ENCODE measurements at regions not wholly inside any gene's neighbourhood (a gene's known extent, or its start where the extent isn't known, plus 50 kb on each side); places are given as distances from the start of the nearest gene placed in this dataset.

- no peaks in the 10 kb centered on the region for H3K27me3 ChIP-seq
- H3K9me2 ChIP-seq (replicated peaks; ENCODE audit: insufficient read depth) = no peaks in the 10 kb centered on the region
- H3K9me3 ChIP-seq (ENCODE audit: low read depth) = no peaks in the 10 kb centered on the region
- no peaks in the 10 kb centered on the region for H3K4me1 ChIP-seq (ENCODE audit: insufficient read depth)
- no peak overlapping the region for H3K27ac ChIP-seq
- 92% methylated on average over 6 of the region's 6 CpGs for WGBS (ENCODE audit: low lambda C conversion rate, missing lambda C conversion rate)
- H3K79me2 ChIP-seq = no peaks in the 10 kb centered on the region
- no peak overlapping the region for H3K4me2 ChIP-seq
- no peak for DNase-seq (ENCODE audit: low spot score)
- H3K36me3 ChIP-seq (replicated peaks; ENCODE audit: insufficient read depth, low read depth) = no peaks in the 10 kb centered on the region
- no peaks in the 10 kb centered on the region for H4K20me1 ChIP-seq (ENCODE audit: insufficient read depth, poor library complexity, severe bottlenecking)
- H2AFZ ChIP-seq = no peak overlapping the region
- TF ChIP-seq, protein P1, sequence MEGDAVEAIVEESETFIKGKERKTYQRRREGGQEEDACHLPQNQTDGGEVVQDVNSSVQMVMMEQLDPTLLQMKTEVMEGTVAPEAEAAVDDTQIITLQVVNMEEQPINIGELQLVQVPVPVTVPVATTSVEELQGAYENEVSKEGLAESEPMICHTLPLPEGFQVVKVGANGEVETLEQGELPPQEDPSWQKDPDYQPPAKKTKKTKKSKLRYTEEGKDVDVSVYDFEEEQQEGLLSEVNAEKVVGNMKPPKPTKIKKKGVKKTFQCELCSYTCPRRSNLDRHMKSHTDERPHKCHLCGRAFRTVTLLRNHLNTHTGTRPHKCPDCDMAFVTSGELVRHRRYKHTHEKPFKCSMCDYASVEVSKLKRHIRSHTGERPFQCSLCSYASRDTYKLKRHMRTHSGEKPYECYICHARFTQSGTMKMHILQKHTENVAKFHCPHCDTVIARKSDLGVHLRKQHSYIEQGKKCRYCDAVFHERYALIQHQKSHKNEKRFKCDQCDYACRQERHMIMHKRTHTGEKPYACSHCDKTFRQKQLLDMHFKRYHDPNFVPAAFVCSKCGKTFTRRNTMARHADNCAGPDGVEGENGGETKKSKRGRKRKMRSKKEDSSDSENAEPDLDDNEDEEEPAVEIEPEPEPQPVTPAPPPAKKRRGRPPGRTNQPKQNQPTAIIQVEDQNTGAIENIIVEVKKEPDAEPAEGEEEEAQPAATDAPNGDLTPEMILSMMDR (IDR thresholded peaks at IDR 0.05; ENCODE audit: poor library complexity) = no peak
- TF ChIP-seq EZH2phosphoT487 (IDR thresholded peaks at IDR 0.05; ENCODE audit: low read depth, severe bottlenecking, unreplicated experiment) (no peak), EZH2 (IDR thresholded peaks at IDR 0.05; ENCODE audit: borderline replicate concordance) (no peak)
- H3K4me3 ChIP-seq = no peak overlapping the region
Observed at GRCh38 chr4:141571793-141572192, 64.6 kb upstream of the IL15 start.

- DNase-seq (ENCODE audit: low spot score) = no peak
- H3K4me2 ChIP-seq = no peak overlapping the region
- no peaks in the 10 kb centered on the region for H3K9me3 ChIP-seq (ENCODE audit: low read depth)
- H3K36me3 ChIP-seq (replicated peaks; ENCODE audit: insufficient read depth, low read depth) = no peaks in the 10 kb centered on the region
- H3K79me2 ChIP-seq = no peaks in the 10 kb centered on the region
- TF ChIP-seq EZH2phosphoT487 (IDR thresholded peaks at IDR 0.05; ENCODE audit: low read depth, severe bottlenecking, unreplicated experiment) (no peak), EZH2 (IDR thresholded peaks at IDR 0.05; ENCODE audit: borderline replicate concordance) (no peak)
- TF ChIP-seq, protein P1 (IDR thresholded peaks at IDR 0.05; ENCODE audit: poor library complexity) = no peak
- H4K20me1 ChIP-seq (ENCODE audit: insufficient read depth, poor library complexity, severe bottlenecking) = no peaks in the 10 kb centered on the region
- no peaks in the 10 kb centered on the region for H3K27me3 ChIP-seq
- H3K27ac ChIP-seq = no peak overlapping the region
- H3K4me1 ChIP-seq (ENCODE audit: insufficient read depth) = no peaks in the 10 kb centered on the region
- H3K9me2 ChIP-seq (replicated peaks; ENCODE audit: insufficient read depth) = no peaks in the 10 kb centered on the region
- no peak overlapping the region for H2AFZ ChIP-seq
- no peak overlapping the region for H3K4me3 ChIP-seq
Observed at GRCh38 chr4:141573678-141574077, 62.7 kb upstream of the IL15 start.

DNA sequence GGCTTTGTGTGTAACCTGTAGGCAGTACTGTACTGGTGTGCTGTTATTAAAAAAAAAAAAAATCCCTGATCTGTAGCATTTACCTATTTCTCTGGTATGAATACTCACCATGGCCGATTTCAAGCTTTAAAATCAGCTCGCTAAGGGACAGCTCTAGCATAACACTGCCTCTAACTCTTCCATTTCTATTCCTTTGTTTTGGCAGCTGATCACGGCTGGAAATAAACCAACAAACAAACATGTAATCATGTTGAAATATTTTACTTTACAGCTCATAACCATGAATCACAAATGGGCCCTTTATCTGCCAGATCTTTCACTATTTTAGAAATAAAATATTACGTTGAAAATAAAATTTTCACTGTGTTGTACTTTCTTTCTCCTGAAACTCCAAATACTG lies 60.5 kb upstream of the IL15 start:
- WGBS (ENCODE audit: low lambda C conversion rate, missing lambda C conversion rate) = 84% methylated on average over 4 of the region's 4 CpGs
- no peaks in the 10 kb centered on the region for H3K9me2 ChIP-seq (replicated peaks; ENCODE audit: insufficient read depth)
- no peaks in the 10 kb centered on the region for H3K27me3 ChIP-seq
- no peaks in the 10 kb centered on the region for H3K79me2 ChIP-seq
- H4K20me1 ChIP-seq (ENCODE audit: insufficient read depth, poor library complexity, severe bottlenecking) = no peaks in the 10 kb centered on the region
- DNase-seq (ENCODE audit: low spot score) = no peak
- no peak overlapping the region for H2AFZ ChIP-seq
- no peaks in the 10 kb centered on the region for H3K36me3 ChIP-seq (replicated peaks; ENCODE audit: insufficient read depth, low read depth)
- H3K9me3 ChIP-seq (ENCODE audit: low read depth) = no peaks in the 10 kb centered on the region
- H3K4me2 ChIP-seq = no peak overlapping the region
- TF ChIP-seq EZH2 (IDR thresholded peaks at IDR 0.05; ENCODE audit: borderline replicate concordance) = no peak
- TF ChIP-seq, protein P1 (IDR thresholded peaks at IDR 0.05; ENCODE audit: poor library complexity) = no peak
- no peak for TF ChIP-seq EZH2phosphoT487 (IDR thresholded peaks at IDR 0.05; ENCODE audit: low read depth, severe bottlenecking, unreplicated experiment)
- H3K4me1 ChIP-seq (ENCODE audit: insufficient read depth) = no peaks in the 10 kb centered on the region
- no peak overlapping the region for H3K4me3 ChIP-seq
- H3K27ac ChIP-seq = no peak overlapping the region

DNA sequence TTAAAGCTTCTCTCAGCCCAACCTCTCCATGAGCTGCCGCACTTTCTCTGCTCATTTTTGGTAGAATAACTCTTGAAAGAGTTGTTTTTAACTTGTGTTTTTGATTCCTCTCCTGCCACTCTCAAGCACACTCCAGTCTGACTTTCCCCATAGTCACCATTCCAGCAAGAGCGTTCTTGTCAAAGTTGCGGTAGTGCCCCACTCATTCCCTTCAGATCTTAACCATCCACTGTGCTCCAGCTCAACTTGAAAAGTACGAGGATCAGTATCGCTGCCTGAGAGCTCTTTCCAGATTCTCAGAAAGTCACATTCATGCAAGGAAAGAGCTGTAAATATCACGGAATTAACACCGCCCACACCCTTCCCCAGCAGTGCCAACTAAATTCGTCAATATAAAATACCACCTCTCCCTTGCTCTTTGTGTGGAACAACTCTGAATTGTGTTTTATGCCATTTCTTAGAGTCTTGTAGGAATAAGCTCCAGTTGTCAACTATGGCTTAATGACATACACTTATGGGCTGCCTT lies 59.7 kb upstream of the IL15 start:
- Histone ChIP-seq H3K4me2 (no peak overlapping the region), H3K4me1 (ENCODE audit: insufficient read depth) (no peaks in the 10 kb centered on the region), H3K4me3 (no peak overlapping the region), H3K27me3 (no peaks in the 10 kb centered on the region), H3K79me2 (no peaks in the 10 kb centered on the region), H3K9me3 (ENCODE audit: low read depth) (no peaks in the 10 kb centered on the region), H4K20me1 (ENCODE audit: insufficient read depth, poor library complexity, severe bottlenecking) (no peaks in the 10 kb centered on the region), H3K9me2 (replicated peaks; ENCODE audit: insufficient read depth) (no peaks in the 10 kb centered on the region), H3K36me3 (replicated peaks; ENCODE audit: insufficient read depth, low read depth) (no peaks in the 10 kb centered on the region), H3K27ac (no peak overlapping the region), H2AFZ (no peak overlapping the region)
- WGBS (ENCODE audit: low lambda C conversion rate, missing lambda C conversion rate) = 93% methylated on average over 8 of the region's 8 CpGs
- no peak for DNase-seq (ENCODE audit: low spot score)
- TF ChIP-seq EZH2phosphoT487 (IDR thresholded peaks at IDR 0.05; ENCODE audit: low read depth, severe bottlenecking, unreplicated experiment) = no peak
- TF ChIP-seq, protein P1 (IDR thresholded peaks at IDR 0.05; ENCODE audit: poor library complexity) = no peak
- no peak for TF ChIP-seq EZH2 (IDR thresholded peaks at IDR 0.05; ENCODE audit: borderline replicate concordance)
